Activated CD8-positive, alpha-beta T cell treated with anti-CD3 and anti-CD28 coated beads for 36 hours (primary cell): ENCODE measurements at regions not wholly inside any gene's neighbourhood (a gene's known extent, or its start where the extent isn't known, plus 50 kb on each side); places are given as distances from the start of the nearest gene placed in this dataset.

Experiments
- ATAC-seq: fragments of 200-7000 bp; cut with Tn5 transposase; one replicate; pipeline ENCODE4 v1.10.0; 2021; ENCODE audit warnings: mild to moderate bottlenecking, moderate library complexity
- CTCF ChIA-PET: fragments of 350-600 bp; sonication (Branson Sonifier 250); formaldehyde crosslinking; loops from one replicate; lab custom pipeline; 2021; ENCODE audit warnings: antibody characterized with exemption; lab: Charles Lee
- POLR2A ChIA-PET: fragments of 350-600 bp; sonication (Branson Sonifier 250); formaldehyde crosslinking; loops from one replicate; lab custom pipeline; 2021; ENCODE audit warnings: antibody characterized with exemption; lab: Charles Lee
- DNase-seq: peaks from one replicate; pipeline ENCODE4 v3.0.0-alpha.2; 2020
- H3K27ac Mint-ChIP-seq: one replicate; pipeline ENCODE4 v1.8.0; 2021; ENCODE audit warnings: mild to moderate bottlenecking, mixed read lengths
- H3K27me3 Mint-ChIP-seq: one replicate; pipeline ENCODE4 v1.8.0; 2021; ENCODE audit warnings: mixed read lengths
- H3K36me3 Mint-ChIP-seq: one replicate; pipeline ENCODE4 v1.8.0; 2021; ENCODE audit warnings: low read depth, mixed read lengths
- H3K4me1 Mint-ChIP-seq: one replicate; pipeline ENCODE4 v1.8.0; 2021; ENCODE audit warnings: low read depth, mixed read lengths
- H3K4me3 Mint-ChIP-seq: one replicate; pipeline ENCODE4 v1.8.0; 2021; ENCODE audit warnings: mild to moderate bottlenecking, moderate library complexity, mixed read lengths
- H3K9me3 Mint-ChIP-seq: one replicate; pipeline ENCODE4 v1.8.0; 2021; ENCODE audit warnings: mixed read lengths
- CTCF ChIP-seq: fragments of 200-600 bp; IDR thresholded peaks from one replicate; pipeline ENCODE4 v1.8.0; 2022; ENCODE audit warnings: antibody characterized with exemption, mild to moderate bottlenecking
- intact Hi-C: fragments of 100-400 bp; cut with micrococcal nuclease; formaldehyde crosslinking; loops from one replicate; pipeline ENCODE4 v1.10.0; 2022

DNA sequence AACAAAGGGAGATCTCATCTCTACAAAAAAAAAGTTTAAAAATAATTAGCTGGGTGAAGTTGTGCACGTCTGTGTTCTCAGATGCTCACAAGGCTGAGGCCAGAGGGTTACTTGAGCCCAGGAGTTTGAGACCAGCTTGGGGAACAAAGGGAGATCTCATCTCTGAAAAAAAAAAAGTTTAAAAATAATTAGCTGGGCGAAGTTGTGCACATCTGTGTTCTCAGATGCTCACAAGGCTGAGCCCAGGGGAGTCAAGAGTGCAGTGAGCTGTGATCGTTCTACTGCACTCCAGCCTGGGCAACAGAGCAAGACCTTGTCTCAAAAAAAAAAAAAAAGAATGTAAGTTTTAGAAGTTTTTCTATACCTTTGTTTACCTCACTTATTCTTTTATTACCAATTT is 127.3 kb downstream of the FGF9 start:
- no peaks in the 10 kb centered on the region for H3K36me3 Mint-ChIP-seq
- no peak overlapping the region for H3K27ac Mint-ChIP-seq
- intact Hi-C loops, result no loop called here
- H3K9me3 Mint-ChIP-seq, result no peaks in the 10 kb centered on the region
- no peaks in the 10 kb centered on the region for H3K27me3 Mint-ChIP-seq
- ATAC-seq (no peak), DNase-seq (no peak)
- H3K4me3 Mint-ChIP-seq, result no peak overlapping the region
- ChIA-PET POLR2A (no interaction called here), CTCF (interaction anchor here (0.6 to 1.6 kb wide), 2 partner anchors 83 to 160 kb away, joined by 3 read pairs; no protein-coding TSS in a partner anchor)
- TF ChIP-seq CTCF, result no peak
- no peaks in the 10 kb centered on the region for H3K4me1 Mint-ChIP-seq

DNA sequence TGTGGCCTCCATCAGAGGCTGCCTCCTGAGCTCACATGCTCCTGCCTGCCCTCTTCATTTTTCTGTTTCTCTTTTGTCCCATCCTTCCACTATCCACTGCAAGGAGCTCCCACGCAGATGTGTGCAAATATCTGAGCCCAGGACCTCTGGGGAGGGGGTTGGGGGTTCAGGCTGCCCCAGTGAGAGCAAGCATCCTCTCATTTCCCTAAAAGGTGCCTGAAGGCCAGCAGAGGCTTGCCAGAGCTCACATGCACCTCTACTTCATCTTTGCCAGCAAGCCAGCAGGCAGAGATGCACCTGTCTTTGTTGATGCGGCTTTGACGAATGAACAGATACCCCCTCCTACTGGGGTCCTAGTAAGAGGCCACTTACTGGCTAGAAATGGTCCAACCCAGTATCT is 128.8 kb downstream of the FGF9 start:
- CTCF ChIA-PET, result no interaction called here
- H3K27ac Mint-ChIP-seq, result no peak overlapping the region
- H3K36me3 Mint-ChIP-seq, result no peaks in the 10 kb centered on the region
- no peaks in the 10 kb centered on the region for H3K4me1 Mint-ChIP-seq
- no peak for TF ChIP-seq CTCF
- H3K9me3 Mint-ChIP-seq, result no peaks in the 10 kb centered on the region
- H3K4me3 Mint-ChIP-seq, result no peak overlapping the region
- DNase-seq, result no peak
- ATAC-seq, result no peak
- POLR2A ChIA-PET, result no interaction called here
- intact Hi-C loops, result no loop called here
- peaks cover 4% of the 10 kb centered on the region for H3K27me3 Mint-ChIP-seq

- intact Hi-C loops, result no loop called here
- no peaks in the 10 kb centered on the region for H3K9me3 Mint-ChIP-seq
- peaks cover 4% of the 10 kb centered on the region for H3K27me3 Mint-ChIP-seq
- CTCF ChIA-PET, result no interaction called here
- POLR2A ChIA-PET, result no interaction called here
- H3K36me3 Mint-ChIP-seq, result no peaks in the 10 kb centered on the region
- no peaks in the 10 kb centered on the region for H3K4me1 Mint-ChIP-seq
- no peak overlapping the region for H3K27ac Mint-ChIP-seq
- no peak for TF ChIP-seq CTCF
- ATAC-seq (no peak), DNase-seq (no peak)
- H3K4me3 Mint-ChIP-seq, result no peak overlapping the region
These were observed 130.2 kb downstream of the FGF9 start for GRCh38 chr13:21800837-21801616.

GRCh38 chr13:21805733-21806132 is 134.9 kb downstream of the FGF9 start:
- Mint-ChIP-seq H3K4me1 (no peaks in the 10 kb centered on the region), H3K4me3 (no peak overlapping the region), H3K27me3 (peaks cover 10% of the 10 kb centered on the region), H3K9me3 (no peaks in the 10 kb centered on the region), H3K36me3 (no peaks in the 10 kb centered on the region), H3K27ac (no peak overlapping the region)
- ChIA-PET CTCF (no interaction called here), POLR2A (no interaction called here)
- no peak for TF ChIP-seq CTCF
- DNase-seq (no peak), ATAC-seq (no peak)
- intact Hi-C loops, result no loop called here

DNA sequence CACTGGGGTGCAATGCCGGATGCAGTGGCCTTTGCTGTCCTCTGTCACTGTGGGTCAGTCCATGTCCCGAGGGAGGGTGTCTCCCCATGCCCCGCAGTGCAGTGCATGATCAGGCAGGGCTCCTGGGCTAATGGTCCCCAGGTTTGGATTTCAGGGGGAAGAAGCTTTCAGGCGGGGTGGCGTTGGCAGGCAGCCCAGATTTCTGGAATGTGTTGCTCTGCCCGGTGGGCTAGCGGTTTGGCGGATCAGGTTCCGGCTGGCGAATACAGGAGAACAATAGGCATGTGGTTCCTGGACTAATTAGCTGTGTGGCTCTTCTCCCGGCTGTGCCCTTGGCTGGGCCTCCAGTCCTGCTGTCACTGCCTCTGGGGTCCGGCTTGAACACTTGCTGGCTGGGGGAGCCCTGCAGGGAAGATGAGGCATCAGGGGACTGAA is 141.3 kb downstream of the FGF9 start:
- Mint-ChIP-seq H3K4me3 (no peak overlapping the region), H3K27me3 (peaks cover 5% of the 10 kb centered on the region), H3K27ac (no peak overlapping the region), H3K36me3 (no peaks in the 10 kb centered on the region), H3K9me3 (no peaks in the 10 kb centered on the region), H3K4me1 (no peaks in the 10 kb centered on the region)
- DNase-seq (no peak), ATAC-seq (no peak)
- POLR2A ChIA-PET, result no interaction called here
- intact Hi-C loops, result no loop called here
- CTCF ChIA-PET, result no interaction called here
- TF ChIP-seq CTCF, result no peak
